ENCODE measurements at regions not wholly inside any gene's neighbourhood (a gene's known extent, or its start where the extent isn't known, plus 50 kb on each side); places are given as distances from the start of the nearest gene placed in this dataset.

DNA sequence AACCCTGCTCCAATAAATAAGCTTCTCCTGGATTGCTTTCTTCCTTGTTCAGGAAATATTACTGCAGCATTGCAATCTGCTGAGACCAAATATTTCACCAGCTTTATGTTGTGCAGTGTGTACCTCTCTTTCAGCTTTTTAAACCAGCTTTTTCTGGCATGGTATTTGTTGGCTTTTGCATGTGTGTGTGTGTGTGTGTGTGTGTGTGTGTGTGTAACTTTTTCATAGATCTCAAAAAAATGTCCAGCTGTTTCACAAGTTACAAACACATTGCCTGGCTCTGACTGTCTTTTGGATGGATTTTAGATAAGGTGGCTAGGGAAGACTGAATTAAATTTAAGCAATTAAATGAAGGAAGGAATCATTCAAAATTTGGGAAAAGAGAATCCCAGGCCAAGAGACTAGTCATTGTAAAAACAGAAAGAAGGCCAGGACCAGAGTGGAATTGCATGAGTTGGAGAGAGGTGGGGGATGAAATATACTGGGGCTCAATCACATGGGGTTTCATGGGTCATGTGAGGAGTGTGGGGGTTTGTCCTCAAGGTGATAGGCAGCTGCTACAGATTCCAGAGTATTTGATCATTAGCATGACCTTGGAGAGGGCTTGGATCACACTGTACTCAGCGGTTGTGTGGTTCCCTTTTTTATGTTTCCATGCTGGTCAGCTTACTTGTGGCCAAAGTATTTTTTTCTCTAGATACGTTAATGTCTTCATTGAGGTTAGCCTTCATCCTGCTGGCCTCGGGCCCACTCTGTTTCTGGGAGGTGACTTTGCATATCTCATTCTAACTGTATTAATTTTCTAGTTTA, 357.7 kb upstream of the BOD1L1 start:
- TF ChIP-seq, protein P1, sequence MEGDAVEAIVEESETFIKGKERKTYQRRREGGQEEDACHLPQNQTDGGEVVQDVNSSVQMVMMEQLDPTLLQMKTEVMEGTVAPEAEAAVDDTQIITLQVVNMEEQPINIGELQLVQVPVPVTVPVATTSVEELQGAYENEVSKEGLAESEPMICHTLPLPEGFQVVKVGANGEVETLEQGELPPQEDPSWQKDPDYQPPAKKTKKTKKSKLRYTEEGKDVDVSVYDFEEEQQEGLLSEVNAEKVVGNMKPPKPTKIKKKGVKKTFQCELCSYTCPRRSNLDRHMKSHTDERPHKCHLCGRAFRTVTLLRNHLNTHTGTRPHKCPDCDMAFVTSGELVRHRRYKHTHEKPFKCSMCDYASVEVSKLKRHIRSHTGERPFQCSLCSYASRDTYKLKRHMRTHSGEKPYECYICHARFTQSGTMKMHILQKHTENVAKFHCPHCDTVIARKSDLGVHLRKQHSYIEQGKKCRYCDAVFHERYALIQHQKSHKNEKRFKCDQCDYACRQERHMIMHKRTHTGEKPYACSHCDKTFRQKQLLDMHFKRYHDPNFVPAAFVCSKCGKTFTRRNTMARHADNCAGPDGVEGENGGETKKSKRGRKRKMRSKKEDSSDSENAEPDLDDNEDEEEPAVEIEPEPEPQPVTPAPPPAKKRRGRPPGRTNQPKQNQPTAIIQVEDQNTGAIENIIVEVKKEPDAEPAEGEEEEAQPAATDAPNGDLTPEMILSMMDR (IDR thresholded peaks at IDR 0.05): no peak
- Mint-ChIP-seq H3K27ac (ENCODE audit: unreplicated experiment) (peak overlapping the region; percentile 92), H3K27me3 (ENCODE audit: low read depth) (no peaks in the 10 kb centered on the region), H3K4me3 (ENCODE audit: unreplicated experiment) (peak overlapping the region; percentile 3), H3K4me1 (ENCODE audit: low read depth) (peaks cover 60% of the 10 kb centered on the region), H3K36me3 (ENCODE audit: low read depth) (no peaks in the 10 kb centered on the region), H3K9me3 (ENCODE audit: low read depth) (no peaks in the 10 kb centered on the region)
- no peak for DNase-seq (ENCODE audit: low spot score)

DNA sequence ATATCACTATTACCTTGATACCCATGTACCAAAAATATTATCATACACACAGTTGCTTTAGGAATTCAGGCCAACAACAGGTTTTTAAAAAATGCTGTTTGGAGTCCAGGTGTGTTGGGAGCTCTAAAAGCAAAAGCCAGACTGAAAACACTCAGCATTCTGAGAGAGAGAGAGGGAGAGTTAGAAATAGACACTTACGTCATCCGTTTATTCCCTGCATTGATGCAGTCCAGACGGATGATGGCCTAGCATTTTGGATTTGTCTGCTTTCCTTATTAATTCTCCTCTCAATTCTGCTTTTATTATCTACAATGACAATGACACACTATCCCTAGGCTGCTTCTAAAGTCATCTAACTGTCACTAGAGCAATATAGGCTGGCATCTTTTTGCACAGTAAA, 358.3 kb upstream of the BOD1L1 start:
- Mint-ChIP-seq H3K36me3 (ENCODE audit: low read depth) (no peaks in the 10 kb centered on the region), H3K27me3 (ENCODE audit: low read depth) (no peaks in the 10 kb centered on the region), H3K27ac (ENCODE audit: unreplicated experiment) (peak overlapping the region; percentile 92), H3K4me1 (ENCODE audit: low read depth) (peaks cover 64% of the 10 kb centered on the region), H3K4me3 (ENCODE audit: unreplicated experiment) (no peak overlapping the region), H3K9me3 (ENCODE audit: low read depth) (no peaks in the 10 kb centered on the region)
- no peak for DNase-seq (ENCODE audit: low spot score)
- TF ChIP-seq, protein P1 (IDR thresholded peaks at IDR 0.05): no peak

DNA sequence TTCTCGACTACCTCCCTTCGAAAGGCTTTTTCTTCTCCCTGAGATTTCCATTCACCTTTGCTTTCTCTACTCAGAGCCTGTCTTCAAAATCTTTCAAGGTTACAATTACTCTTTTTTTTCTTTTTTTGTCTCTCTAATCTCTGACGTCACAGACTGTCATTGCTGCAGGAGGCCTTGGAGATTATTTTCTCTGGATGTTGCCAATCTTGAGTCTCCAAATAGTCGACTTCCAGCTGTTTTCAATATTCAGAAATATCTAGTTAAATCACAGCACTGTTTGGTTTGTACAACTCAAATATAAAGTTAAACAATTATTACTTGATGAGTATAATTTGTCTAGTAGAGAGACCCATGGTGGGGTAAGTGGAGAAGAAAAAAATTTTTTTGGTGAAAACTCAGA, 359.0 kb upstream of the BOD1L1 start:
- Mint-ChIP-seq H3K4me3 (ENCODE audit: unreplicated experiment) (no peak overlapping the region), H3K4me1 (ENCODE audit: low read depth) (peaks cover 71% of the 10 kb centered on the region), H3K27me3 (ENCODE audit: low read depth) (no peaks in the 10 kb centered on the region), H3K9me3 (ENCODE audit: low read depth) (no peaks in the 10 kb centered on the region), H3K27ac (ENCODE audit: unreplicated experiment) (peak overlapping the region; percentile 25), H3K36me3 (ENCODE audit: low read depth) (no peaks in the 10 kb centered on the region)
- TF ChIP-seq, protein P1 (IDR thresholded peaks at IDR 0.05): no peak
- DNase-seq (ENCODE audit: low spot score): no peak

DNA sequence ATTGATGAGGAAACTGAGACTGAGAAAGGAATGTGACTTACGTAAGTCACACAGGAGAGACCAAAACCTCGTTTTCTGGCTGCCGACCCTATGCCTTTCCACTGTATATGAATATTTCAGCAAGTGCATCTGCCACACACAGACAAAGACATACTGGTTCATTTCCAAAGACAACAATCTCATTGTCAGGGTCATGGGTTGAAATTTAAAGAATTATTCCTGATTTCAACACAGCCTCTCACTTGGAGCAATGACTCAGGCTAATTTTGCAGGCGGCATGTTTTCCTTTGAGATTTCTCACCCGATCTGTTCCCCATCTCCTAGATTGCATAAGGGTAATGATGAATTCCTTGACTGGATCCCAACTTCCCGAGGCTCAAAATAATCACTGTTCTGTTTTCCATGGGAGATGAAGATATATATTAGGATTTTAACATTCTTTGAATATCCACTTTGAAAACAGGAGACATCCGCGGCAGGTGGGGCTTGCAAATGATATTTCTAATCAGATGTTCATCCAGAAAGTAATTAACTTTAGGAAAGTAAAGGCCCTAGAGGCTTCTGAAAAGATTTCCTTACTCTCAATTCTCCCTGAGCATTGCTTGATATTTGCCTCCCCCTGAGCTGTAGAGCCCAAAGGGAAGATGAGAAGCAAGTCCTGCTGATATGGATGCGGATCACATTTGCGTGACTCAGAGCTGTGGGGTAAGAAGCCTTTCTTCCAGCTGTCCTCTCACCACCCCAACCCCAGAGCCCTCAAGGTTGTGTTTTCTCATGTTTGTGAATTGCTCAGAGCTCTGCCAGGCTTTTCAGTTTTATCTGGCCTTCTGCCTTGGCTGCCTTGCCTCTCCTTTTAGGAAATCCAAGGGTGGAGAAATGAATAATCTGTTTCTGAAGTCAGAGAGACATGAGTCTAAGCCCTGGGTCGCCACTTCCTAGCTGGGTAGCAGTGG, 361.1 kb upstream of the BOD1L1 start:
- DNase-seq (ENCODE audit: low spot score): no peak
- H3K36me3 Mint-ChIP-seq (ENCODE audit: low read depth): no peaks in the 10 kb centered on the region
- peak overlapping the region; percentile 82 for H3K27ac Mint-ChIP-seq (ENCODE audit: unreplicated experiment)
- no peaks in the 10 kb centered on the region for H3K9me3 Mint-ChIP-seq (ENCODE audit: low read depth)
- H3K4me3 Mint-ChIP-seq (ENCODE audit: unreplicated experiment): no peak overlapping the region
- no peaks in the 10 kb centered on the region for H3K27me3 Mint-ChIP-seq (ENCODE audit: low read depth)
- peaks cover 88% of the 10 kb centered on the region for H3K4me1 Mint-ChIP-seq (ENCODE audit: low read depth)
- TF ChIP-seq, protein P1 (IDR thresholded peaks at IDR 0.05): no peak

DNA sequence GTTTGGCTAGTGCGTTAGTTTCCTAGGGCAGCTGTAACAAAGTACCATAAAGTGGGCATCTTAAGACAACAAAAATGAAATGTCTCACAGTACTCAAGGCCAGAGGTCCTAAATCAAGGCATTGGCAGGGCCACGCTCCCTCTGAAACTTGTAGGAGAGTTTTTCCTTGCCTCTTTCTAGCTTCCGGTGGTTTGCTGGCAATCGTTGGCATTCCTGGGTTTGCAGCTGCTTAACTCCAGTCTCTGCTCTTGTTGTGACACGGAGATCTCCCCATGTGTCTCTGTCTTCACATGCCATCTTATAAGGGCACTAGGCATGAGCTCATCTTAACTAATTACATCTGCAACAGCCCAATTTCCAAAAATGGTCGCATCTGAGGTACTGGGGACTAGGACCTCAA, 362.0 kb upstream of the BOD1L1 start:
- H3K4me1 Mint-ChIP-seq (ENCODE audit: low read depth): peaks cover 92% of the 10 kb centered on the region
- peak overlapping the region; percentile 82 for H3K27ac Mint-ChIP-seq (ENCODE audit: unreplicated experiment)
- H3K4me3 Mint-ChIP-seq (ENCODE audit: unreplicated experiment): peak overlapping the region; percentile 40
- no peaks in the 10 kb centered on the region for H3K9me3 Mint-ChIP-seq (ENCODE audit: low read depth)
- H3K36me3 Mint-ChIP-seq (ENCODE audit: low read depth): no peaks in the 10 kb centered on the region
- TF ChIP-seq, protein P1 (IDR thresholded peaks at IDR 0.05): no peak
- no peaks in the 10 kb centered on the region for H3K27me3 Mint-ChIP-seq (ENCODE audit: low read depth)
- no peak for DNase-seq (ENCODE audit: low spot score)

Data from chondrocyte (in vitro differentiated cells).